OCI-LY3 (cell line): ENCODE measurements at regions not wholly inside any gene's neighbourhood (a gene's known extent, or its start where the extent isn't known, plus 50 kb on each side); places are given as distances from the start of the nearest gene placed in this dataset.

ENCODE experiments used
- H2AFZ ChIP-seq: fragments of 200-600, 300-600 bp; shearing (Covaris generic); 2 replicates; pipeline ENCODE4 v1.6.0; 2014; ENCODE audit warnings: antibody characterized with exemption, low read depth, low read length
- H3K27ac ChIP-seq: fragments of 200-600, 300-600 bp; sonication (generic); 2 replicates; pipeline ENCODE4 v1.5.1; 2014; ENCODE audit warnings: mild to moderate bottlenecking, low read length, moderate library complexity, mixed read lengths
- H3K27me3 ChIP-seq: fragments of 200-600, 300-600 bp; sonication (generic); 2 replicates; pipeline ENCODE4 v1.6.1; 2014; ENCODE audit warnings: low read depth, low read length, mixed read lengths
- H3K36me3 ChIP-seq: fragments of 200-600, 300-600 bp; sonication (generic); replicated peaks from 2 replicates; pipeline ENCODE3; 2014; ENCODE audit warnings: low read depth, low read length, mixed read lengths
- H3K4me1 ChIP-seq: fragments of 300-600, 200-600 bp; sonication (generic); 2 replicates; pipeline ENCODE4 v1.6.1; 2014; ENCODE audit warnings: low read length, mixed read lengths
- H3K4me2 ChIP-seq: fragments of 200-600, 300-600 bp; sonication (generic); 2 replicates; pipeline ENCODE4 v1.6.1; 2014; ENCODE audit warnings: low read length, mixed read lengths
- H3K4me3 ChIP-seq: fragments of 300-600, 200-600 bp; sonication (generic); 2 replicates; pipeline ENCODE4 v1.5.1; 2014; ENCODE audit warnings: antibody characterized with exemption, mild to moderate bottlenecking, low read length, moderate library complexity
- H3K79me2 ChIP-seq: fragments of 300-600, 200-600 bp; shearing (Covaris generic); 2 replicates; pipeline ENCODE4 v1.6.1; 2014; ENCODE audit warnings: mild to moderate bottlenecking, low read length, mixed read lengths
- H3K9ac ChIP-seq: fragments of 300-600, 200-600 bp; shearing (Covaris generic); 2 replicates; pipeline ENCODE4 v1.6.0; 2014; ENCODE audit warnings: mild to moderate bottlenecking, low read length, moderate library complexity
- H3K9me3 ChIP-seq: fragments of 200-600, 300-600 bp; shearing (Covaris generic); 2 replicates; pipeline ENCODE4 v1.6.1; 2014; ENCODE audit warnings: low read length, mixed read lengths; ENCODE audit not compliant: insufficient read depth
- H4K20me1 ChIP-seq: fragments of 200-600, 300-600 bp; sonication (generic); 2 replicates; pipeline ENCODE4 v1.6.1; 2016; ENCODE audit warnings: low read length, mixed read lengths; ENCODE audit not compliant: insufficient read depth
- EZH2phosphoT487 ChIP-seq: fragments of 200-600 bp; shearing (Covaris generic); IDR thresholded peaks from 2 replicates; pipeline ENCODE4 v1.6.1; 2018; ENCODE audit warnings: antibody characterized with exemption, mixed run types, low read depth
- TF ChIP-seq, protein P1 (sequence below): fragments of 200-600, 300-600 bp; sonication (generic); IDR thresholded peaks from 2 replicates; pipeline ENCODE4 v1.5.1; 2014; ENCODE audit warnings: antibody characterized with exemption, low read length, low read depth

DNA sequence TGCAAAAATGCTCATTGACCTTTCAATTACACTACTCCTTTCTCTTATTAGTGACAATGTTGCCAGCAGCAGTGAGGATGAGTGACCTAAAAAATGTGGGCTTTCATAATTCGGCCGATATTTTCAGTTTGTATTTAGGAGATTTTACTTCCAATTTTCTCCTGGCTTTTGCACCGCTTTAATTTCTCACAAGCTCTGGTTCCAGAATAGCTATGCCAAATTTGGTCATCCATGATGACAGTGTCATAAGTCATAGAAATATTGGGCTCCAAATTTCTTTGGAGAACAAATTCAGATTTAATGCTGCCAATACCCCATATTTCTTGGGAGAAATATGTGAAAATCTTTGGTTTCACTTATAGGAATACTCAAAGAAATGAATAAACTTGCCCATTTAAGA lies 187.7 kb upstream of the HCCS start:
- no peaks in the 10 kb centered on the region for H4K20me1 ChIP-seq
- no peak for TF ChIP-seq EZH2phosphoT487
- TF ChIP-seq, protein P1, sequence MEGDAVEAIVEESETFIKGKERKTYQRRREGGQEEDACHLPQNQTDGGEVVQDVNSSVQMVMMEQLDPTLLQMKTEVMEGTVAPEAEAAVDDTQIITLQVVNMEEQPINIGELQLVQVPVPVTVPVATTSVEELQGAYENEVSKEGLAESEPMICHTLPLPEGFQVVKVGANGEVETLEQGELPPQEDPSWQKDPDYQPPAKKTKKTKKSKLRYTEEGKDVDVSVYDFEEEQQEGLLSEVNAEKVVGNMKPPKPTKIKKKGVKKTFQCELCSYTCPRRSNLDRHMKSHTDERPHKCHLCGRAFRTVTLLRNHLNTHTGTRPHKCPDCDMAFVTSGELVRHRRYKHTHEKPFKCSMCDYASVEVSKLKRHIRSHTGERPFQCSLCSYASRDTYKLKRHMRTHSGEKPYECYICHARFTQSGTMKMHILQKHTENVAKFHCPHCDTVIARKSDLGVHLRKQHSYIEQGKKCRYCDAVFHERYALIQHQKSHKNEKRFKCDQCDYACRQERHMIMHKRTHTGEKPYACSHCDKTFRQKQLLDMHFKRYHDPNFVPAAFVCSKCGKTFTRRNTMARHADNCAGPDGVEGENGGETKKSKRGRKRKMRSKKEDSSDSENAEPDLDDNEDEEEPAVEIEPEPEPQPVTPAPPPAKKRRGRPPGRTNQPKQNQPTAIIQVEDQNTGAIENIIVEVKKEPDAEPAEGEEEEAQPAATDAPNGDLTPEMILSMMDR, result no peak
- H3K79me2 ChIP-seq, result no peaks in the 10 kb centered on the region
- no peak overlapping the region for H3K4me2 ChIP-seq
- no peak overlapping the region for H3K27ac ChIP-seq
- H3K36me3 ChIP-seq, result no peaks in the 10 kb centered on the region
- H3K9me3 ChIP-seq, result no peaks in the 10 kb centered on the region
- H3K4me3 ChIP-seq, result no peak overlapping the region
- H3K4me1 ChIP-seq, result no peaks in the 10 kb centered on the region
- no peaks in the 10 kb centered on the region for H3K27me3 ChIP-seq
- no peak overlapping the region for H2AFZ ChIP-seq
- no peak overlapping the region for H3K9ac ChIP-seq

DNA sequence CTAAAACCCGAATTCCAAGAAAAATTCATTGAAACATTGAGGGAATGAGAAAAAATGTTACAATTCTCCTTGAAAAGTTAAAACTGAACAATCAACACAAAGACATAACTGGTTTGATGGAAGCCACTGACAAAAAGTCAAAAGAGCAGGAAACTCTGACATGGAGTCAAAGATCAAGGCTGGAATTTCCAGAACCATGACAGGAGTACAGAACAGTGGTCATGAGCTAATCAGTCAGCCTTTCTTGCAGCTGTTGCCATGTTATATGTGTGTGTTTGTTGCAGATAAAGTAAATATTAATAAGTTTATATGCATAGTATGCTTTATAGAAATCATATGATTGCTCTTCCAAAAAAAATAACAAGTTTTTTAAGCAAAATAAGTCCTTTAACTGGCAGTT lies 184.7 kb upstream of the HCCS start:
- Histone ChIP-seq H3K4me2 (no peak overlapping the region), H2AFZ (no peak overlapping the region), H4K20me1 (no peaks in the 10 kb centered on the region), H3K9ac (no peak overlapping the region), H3K79me2 (no peaks in the 10 kb centered on the region), H3K4me3 (no peak overlapping the region), H3K27ac (no peak overlapping the region), H3K9me3 (no peaks in the 10 kb centered on the region), H3K4me1 (no peaks in the 10 kb centered on the region), H3K36me3 (no peaks in the 10 kb centered on the region), H3K27me3 (no peaks in the 10 kb centered on the region)
- TF ChIP-seq, protein P1, result no peak
- no peak for TF ChIP-seq EZH2phosphoT487

DNA sequence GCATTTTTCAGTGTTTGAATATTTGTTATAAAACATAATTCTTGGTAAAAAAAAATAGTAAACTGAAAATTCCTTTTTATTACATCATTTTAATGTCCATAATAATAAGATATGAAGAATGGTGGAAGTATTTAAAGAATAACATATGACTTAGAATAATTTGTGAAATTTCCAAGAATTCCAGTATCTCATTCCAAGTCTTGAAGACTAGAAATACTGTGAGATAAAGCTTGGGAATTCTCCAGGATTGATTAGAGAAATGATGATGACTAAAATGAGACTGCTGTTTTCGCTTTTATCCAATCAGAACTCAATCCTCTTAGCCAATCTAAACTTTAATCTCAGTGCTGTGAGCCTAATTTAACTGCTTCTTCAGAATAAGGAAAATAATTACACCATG lies 184.2 kb upstream of the HCCS start:
- Histone ChIP-seq H3K4me2 (no peak overlapping the region), H3K27ac (no peak overlapping the region), H3K4me3 (no peak overlapping the region), H3K79me2 (no peaks in the 10 kb centered on the region), H4K20me1 (no peaks in the 10 kb centered on the region), H3K9ac (no peak overlapping the region), H3K27me3 (no peaks in the 10 kb centered on the region), H2AFZ (no peak overlapping the region), H3K36me3 (no peaks in the 10 kb centered on the region), H3K9me3 (no peaks in the 10 kb centered on the region), H3K4me1 (no peaks in the 10 kb centered on the region)
- TF ChIP-seq, protein P1, result no peak
- no peak for TF ChIP-seq EZH2phosphoT487

DNA sequence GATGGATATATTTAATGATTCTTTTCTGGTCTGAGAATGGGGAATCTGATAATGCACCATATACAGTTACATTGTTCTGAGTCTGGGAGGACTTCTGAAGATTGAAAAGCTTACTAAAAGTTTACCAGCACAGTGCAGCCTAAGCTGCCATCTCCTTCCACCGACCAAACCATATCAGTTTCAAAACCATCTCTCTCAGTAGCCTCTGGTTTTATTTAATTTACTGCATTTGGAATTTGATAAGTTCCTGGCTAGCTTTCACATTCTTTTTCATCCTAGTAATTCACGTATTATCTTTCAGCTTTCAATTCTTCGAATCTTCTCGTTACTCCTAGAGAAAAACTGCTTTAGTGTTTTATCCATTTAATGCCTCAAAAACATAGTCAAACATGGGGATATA lies 181.4 kb upstream of the HCCS start:
- TF ChIP-seq, protein P1, result no peak
- TF ChIP-seq EZH2phosphoT487, result no peak
- no peak overlapping the region for H2AFZ ChIP-seq
- no peaks in the 10 kb centered on the region for H3K9me3 ChIP-seq
- H3K4me2 ChIP-seq, result no peak overlapping the region
- H3K79me2 ChIP-seq, result no peaks in the 10 kb centered on the region
- no peaks in the 10 kb centered on the region for H4K20me1 ChIP-seq
- no peaks in the 10 kb centered on the region for H3K27me3 ChIP-seq
- no peak overlapping the region for H3K4me3 ChIP-seq
- H3K27ac ChIP-seq, result no peak overlapping the region
- H3K4me1 ChIP-seq, result no peaks in the 10 kb centered on the region
- no peak overlapping the region for H3K9ac ChIP-seq
- H3K36me3 ChIP-seq, result no peaks in the 10 kb centered on the region
